ENCODE measurements at regions not wholly inside any gene's neighbourhood (a gene's known extent, or its start where the extent isn't known, plus 50 kb on each side); places are given as distances from the start of the nearest gene placed in this dataset.
"Not testable (repeated sequence)": the region's sequence is repeated elsewhere in the genome, so short reads cannot be mapped to it uniquely, and the experiment has no call there.

GRCh38 chr4:107449611-107450369 lies 270.2 kb downstream of the PAPSS1 start:
- no peaks in the 10 kb centered on the region for H3K27me3 ChIP-seq
- H3K4me1 ChIP-seq = peaks cover 3 to 12% of the 10 kb centered on the region in 2 donors
- H3K4me3 ChIP-seq = no peak overlapping the region
- in situ Hi-C loops (cut with MboI; ENCODE audit: low sequenced_read_pairs in 4 of 4) (no loop called here), intact Hi-C loops (cut with DNase I; ENCODE audit: low total_unique reads) (no loop called here)
- no peaks in the 10 kb centered on the region for H3K36me3 ChIP-seq
- DNase-seq = no peak
- ATAC-seq = no peak
- no peak overlapping the region for H3K27ac ChIP-seq
- no peak for TF ChIP-seq CTCF (IDR thresholded peaks at IDR 0.05 in 4 of 5, conservative IDR thresholded peaks at IDR 0.05 in 1 of 5)
- no peak for TF ChIP-seq POLR2A (IDR thresholded peaks at IDR 0.05)
- no peaks in the 10 kb centered on the region for H3K9me3 ChIP-seq

GRCh38 chr4:107442538-107443111 lies 277.4 kb downstream of the PAPSS1 start:
- Histone ChIP-seq H3K36me3 (no peaks in the 10 kb centered on the region), H3K27ac (no peak overlapping the region), H3K9me3 (no peaks in the 10 kb centered on the region), H3K27me3 (no peaks in the 10 kb centered on the region), H3K4me1 (peaks cover 0 to 5% of the 10 kb centered on the region in 2 donors), H3K4me3 (no peak overlapping the region)
- no peak for DNase-seq
- TF ChIP-seq POLR2A (IDR thresholded peaks at IDR 0.05) = no peak
- no peak for TF ChIP-seq CTCF (IDR thresholded peaks at IDR 0.05 in 4 of 5, conservative IDR thresholded peaks at IDR 0.05 in 1 of 5)
- in situ Hi-C loops (cut with MboI; ENCODE audit: low sequenced_read_pairs in 4 of 4) = no loop called here
- intact Hi-C loops (cut with DNase I; ENCODE audit: low total_unique reads) = no loop called here
- ATAC-seq = no peak

- no peaks in the 10 kb centered on the region for H3K27me3 ChIP-seq
- peaks cover 0 to 5% of the 10 kb centered on the region in 2 donors for H3K4me1 ChIP-seq
- DNase-seq = no peak
- H3K36me3 ChIP-seq = no peaks in the 10 kb centered on the region
- H3K27ac ChIP-seq = no peak overlapping the region
- intact Hi-C loops (cut with DNase I; ENCODE audit: low total_unique reads) (no loop called here), in situ Hi-C loops (cut with MboI; ENCODE audit: low sequenced_read_pairs in 4 of 4) (no loop called here)
- TF ChIP-seq POLR2A (IDR thresholded peaks at IDR 0.05) (no peak), CTCF (IDR thresholded peaks at IDR 0.05 in 4 of 5, conservative IDR thresholded peaks at IDR 0.05 in 1 of 5) (no peak)
- H3K4me3 ChIP-seq = no peak overlapping the region
- no peak for ATAC-seq
- no peaks in the 10 kb centered on the region for H3K9me3 ChIP-seq
Measured at GRCh38 chr4:107439401-107439800, 280.6 kb downstream of the PAPSS1 start.

GRCh38 chr4:107436471-107436870 lies 283.6 kb downstream of the PAPSS1 start:
- H3K9me3 ChIP-seq; DNase-seq; in situ Hi-C loops (cut with MboI; ENCODE audit: low sequenced_read_pairs in 4 of 4); ATAC-seq; H3K4me3 ChIP-seq; H3K36me3 ChIP-seq; H3K4me1 ChIP-seq; intact Hi-C loops (cut with DNase I; ENCODE audit: low total_unique reads); H3K27ac ChIP-seq; H3K27me3 ChIP-seq: not testable (repeated sequence)

- no peaks in the 10 kb centered on the region for H3K36me3 ChIP-seq
- in situ Hi-C loops (cut with MboI; ENCODE audit: low sequenced_read_pairs in 4 of 4) = no loop called here
Measured at GRCh38 chr4:107432451-107432850, 287.6 kb downstream of the PAPSS1 start.

More at GRCh38 chr4:107432451-107432850, 287.6 kb downstream of the PAPSS1 start:
- H3K4me1 ChIP-seq = no peaks in the 10 kb centered on the region
- no peaks in the 10 kb centered on the region for H3K9me3 ChIP-seq
- no peak for DNase-seq
- H3K27ac ChIP-seq = no peak overlapping the region
- intact Hi-C loops (cut with DNase I; ENCODE audit: low total_unique reads) = no loop called here
- no peak for ATAC-seq
- no peaks in the 10 kb centered on the region for H3K27me3 ChIP-seq
- TF ChIP-seq CTCF (IDR thresholded peaks at IDR 0.05 in 4 of 5, conservative IDR thresholded peaks at IDR 0.05 in 1 of 5) (no peak), POLR2A (IDR thresholded peaks at IDR 0.05) (no peak)
- H3K4me3 ChIP-seq = no peak overlapping the region

Measured in gastrocnemius medialis (tissue), 4 donors.